Ammon's horn (tissue), 1 donor: ENCODE measurements at regions not wholly inside any gene's neighbourhood (a gene's known extent, or its start where the extent isn't known, plus 50 kb on each side); places are given as distances from the start of the nearest gene placed in this dataset.
A peak's percentile ranks its signal among the peaks of the same experiment; 100 is the strongest.

Source experiments
- DNase-seq: peaks from one replicate; pipeline ENCODE4 v3.0.0-alpha.2; 2016; ENCODE audit warnings: low spot score

GRCh38 chr2:126748188-126748760, 92.3 kb downstream of the GYPC start:
- no peak for DNase-seq

GRCh38 chr2:126748929-126749518, 93.1 kb downstream of the GYPC start:
- DNase-seq = no peak

DNA sequence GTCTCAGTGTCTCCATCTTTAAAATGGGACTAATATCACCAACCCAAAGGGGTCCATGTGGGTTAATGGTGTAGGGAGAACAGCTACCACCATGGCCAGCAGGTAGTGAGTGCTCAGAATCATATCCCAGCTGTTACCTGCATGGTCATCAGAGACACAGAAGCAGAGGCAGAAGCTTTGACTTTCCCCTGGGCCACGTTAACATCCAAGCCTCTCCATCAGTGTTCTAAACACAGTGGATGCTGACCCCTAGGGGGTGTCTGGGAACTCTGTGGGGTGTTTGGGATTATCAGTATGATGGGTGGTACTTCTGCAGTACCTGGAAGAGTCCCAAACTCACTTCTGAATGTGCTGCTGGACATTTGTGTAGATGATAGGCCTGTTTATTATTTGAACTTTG, 93.6 kb downstream of the GYPC start:
- DNase-seq = no peak

- DNase-seq = no peak
These were observed 94.5 kb downstream of the GYPC start for GRCh38 chr2:126750506-126750905.

- no peak for DNase-seq
These were observed 95.5 kb downstream of the GYPC start for GRCh38 chr2:126751477-126751876.

GRCh38 chr2:126752876-126753275, 96.9 kb downstream of the GYPC start:
- no peak for DNase-seq

DNA sequence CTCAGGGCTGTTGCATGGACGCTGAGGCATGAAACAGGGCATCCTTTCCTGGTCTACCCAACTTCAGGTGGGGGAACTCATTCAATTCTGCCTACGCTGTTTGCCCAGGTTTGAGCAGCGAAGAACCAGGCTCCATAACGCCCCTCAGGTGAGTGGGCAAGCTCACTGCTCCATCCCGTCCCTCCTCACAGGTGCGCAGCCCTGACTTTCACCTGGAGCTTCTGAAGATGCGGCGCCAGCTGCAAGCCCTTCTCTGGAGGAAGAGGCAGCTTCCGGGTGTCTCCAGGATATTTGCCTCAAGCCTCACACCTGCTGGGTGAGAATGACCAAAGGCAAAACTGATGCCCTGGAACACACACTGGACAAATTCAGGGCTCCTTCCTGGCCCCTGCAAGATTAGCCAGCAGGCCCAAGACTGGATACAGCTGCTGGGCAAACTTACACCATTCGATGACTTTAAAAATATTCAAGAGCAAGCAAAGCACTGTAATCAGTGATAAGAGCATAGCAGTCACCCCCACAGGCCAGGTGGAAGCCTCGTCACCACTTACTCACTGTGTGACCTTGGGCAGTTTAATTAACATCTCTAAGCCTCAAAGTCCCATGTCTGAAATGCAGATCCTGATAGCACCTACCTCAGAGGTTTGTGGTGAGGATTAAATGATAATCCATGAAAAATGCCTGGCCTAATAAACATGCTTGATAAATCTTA, 97.7 kb downstream of the GYPC start:
- DNase-seq = no peak

GRCh38 chr2:126754240-126755004, 98.5 kb downstream of the GYPC start:
- no peak for DNase-seq

- no peak for DNase-seq
These were observed 100.2 kb downstream of the GYPC start for GRCh38 chr2:126756125-126756524.

- DNase-seq = peak; percentile 52
These were observed 105.5 kb downstream of the GYPC start for GRCh38 chr2:126761256-126761980.

DNA sequence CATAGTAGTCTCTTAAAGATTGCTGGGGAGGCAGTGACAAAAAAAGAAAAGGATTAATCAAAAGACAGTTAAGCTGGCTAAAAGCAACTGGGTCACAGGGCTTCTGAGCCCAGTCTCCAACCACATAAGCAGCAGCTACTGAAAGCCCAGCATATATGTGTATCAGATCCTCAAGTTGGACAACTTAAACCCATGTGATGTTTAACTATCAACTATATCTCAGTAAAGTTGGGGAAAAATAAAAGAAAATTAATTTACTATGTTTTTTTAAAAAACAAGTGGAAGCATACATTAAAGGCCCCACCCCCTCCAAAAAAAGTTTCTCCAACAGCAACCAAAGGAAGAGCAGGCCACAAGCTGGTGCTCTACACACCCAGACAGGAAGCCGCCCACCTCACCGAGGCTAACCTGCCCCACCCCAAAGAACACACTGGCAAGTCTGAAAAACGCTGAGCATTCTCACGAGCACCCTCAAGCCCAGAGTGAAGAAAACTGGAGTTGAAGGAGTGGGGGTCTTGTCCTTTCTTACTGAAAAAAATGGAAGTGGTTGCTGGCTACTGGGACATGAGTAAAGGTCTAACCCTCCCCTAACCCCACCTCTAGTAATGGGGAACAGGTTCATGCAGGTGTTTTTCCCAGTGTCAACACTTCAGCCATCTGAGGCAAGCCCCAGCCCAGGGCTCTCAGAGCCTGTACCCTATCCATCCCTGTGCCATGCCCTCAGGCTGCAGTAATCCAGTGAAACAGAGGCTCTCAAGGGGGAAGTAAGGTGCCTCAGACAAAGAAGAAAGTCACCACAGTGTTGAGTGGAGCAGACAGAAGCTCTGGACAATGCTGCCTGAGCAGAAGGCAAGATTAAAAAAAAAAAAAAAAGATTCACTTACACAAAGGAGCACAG, 106.3 kb downstream of the GYPC start:
- DNase-seq = no peak

DNA sequence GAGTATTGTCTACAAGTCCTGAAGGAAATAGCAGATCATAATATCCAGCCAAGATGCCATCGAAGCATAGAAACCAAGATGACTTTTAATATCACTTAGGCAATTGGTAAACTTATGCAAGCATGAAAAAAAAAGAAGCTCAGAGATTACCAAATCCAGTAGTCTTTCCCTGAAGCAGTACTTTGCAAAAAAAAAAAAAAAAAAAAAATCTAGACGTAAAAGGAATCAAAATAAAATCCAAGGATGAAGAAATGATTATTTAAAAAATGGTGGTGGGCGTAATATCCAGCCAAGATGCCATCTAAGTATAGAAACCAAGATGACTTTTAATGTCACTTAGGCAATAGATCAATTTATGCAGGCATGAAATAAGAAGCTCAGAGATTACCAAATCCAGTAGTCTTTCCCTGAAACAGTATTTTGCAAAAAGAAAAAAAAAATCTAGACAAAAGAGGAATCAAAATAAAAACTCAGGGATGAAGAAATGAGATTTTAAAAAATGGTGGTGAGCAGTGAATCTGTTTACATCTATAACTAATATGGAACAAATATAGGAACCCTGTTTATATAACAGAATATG, 108.8 kb downstream of the GYPC start:
- no peak for DNase-seq

DNA sequence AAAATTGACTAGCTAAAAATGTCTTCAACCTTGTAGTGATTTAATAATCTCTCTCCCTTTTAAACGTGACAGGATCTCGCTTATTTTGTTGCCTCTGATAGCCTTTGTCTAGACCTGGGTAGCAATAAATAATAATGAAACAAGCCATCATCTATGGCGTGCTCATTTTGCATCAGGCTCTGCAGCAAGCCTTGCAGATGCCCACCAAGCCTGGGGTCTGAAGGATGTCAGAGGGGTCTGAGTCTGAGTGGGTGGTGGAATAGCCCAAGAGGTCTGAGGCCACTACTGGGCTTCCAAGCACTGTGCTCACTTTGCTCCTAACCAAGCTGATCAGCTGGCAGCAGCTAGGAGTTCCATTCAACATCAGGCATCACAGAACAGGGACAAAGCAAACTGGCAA, 109.4 kb downstream of the GYPC start:
- DNase-seq = no peak

- DNase-seq = no peak
These were observed 110.5 kb downstream of the GYPC start for GRCh38 chr2:126766295-126766968.

DNA sequence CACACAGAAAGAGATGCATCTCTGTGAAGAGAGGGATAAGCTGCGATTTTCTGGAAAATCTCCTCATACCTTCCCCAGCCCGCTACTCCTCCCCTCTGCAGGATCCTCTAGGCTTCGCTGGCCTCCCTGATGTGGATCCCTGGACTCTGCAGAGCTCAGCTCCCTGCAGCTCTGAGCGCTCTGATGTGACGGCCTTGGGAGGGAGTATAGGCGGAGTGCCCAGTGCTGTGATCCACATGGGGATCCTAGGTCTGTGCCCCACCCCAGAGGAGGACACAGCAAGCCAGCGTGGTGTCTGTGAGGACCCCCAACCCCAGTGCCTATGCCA, 111.0 kb downstream of the GYPC start:
- DNase-seq = no peak

GRCh38 chr2:126769118-126769517, 113.2 kb downstream of the GYPC start:
- no peak for DNase-seq

- no peak for DNase-seq
These were observed 114.5 kb downstream of the GYPC start for GRCh38 chr2:126770466-126770865.

GRCh38 chr2:126771094-126771493, 115.1 kb downstream of the GYPC start:
- no peak for DNase-seq

DNA sequence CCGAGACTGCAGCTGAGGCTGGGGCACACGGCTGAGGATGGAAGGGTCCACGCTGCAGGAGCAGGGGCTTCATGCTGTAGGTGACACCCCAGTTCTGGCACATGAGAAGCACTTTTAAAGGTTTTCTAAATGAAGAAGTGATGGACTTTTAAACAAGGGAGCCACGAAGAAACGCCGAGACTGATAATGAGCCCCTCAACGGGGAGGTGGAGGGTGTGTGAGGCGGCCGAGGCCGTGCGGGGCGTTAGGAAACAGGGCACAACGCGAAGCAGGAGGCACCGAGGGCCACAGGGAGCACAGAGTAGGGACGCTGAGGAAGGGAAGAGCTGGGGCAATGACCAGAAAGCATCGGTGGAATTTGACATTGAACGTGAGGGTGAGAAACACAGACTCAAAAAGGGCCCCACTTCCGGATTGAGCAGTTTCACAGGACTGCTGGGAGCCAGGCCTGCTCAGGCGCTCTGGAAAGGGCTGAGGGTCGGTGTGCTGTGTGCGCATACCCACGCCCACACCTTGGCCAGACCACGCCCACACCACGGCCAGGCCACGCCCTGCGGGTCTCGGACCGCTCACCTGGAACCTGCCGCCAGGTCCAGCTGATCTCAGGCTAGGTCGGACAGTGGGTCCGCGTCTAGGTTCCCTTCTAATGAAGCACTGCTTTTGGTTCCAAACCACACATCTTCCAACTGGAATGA, 115.7 kb downstream of the GYPC start:
- no peak for DNase-seq

DNA sequence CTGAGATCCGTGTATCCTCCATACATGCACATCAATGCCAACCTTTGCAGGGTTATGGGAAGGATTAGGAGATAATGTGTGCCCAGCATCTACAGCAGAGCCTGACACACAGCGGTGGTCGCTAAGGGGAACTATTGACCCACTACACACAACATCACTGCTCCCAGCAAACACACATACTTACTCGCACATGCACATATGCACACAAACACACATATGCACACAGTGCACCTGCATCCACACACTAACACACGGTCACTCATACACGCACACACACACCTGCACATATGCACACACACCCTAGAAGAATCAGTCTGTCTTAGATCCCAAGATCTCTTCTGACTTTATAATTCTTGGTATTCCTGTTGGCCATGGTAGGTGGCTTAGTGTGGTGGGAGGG, 118.3 kb downstream of the GYPC start:
- DNase-seq = no peak
